KOPT-K1 (cell line): ENCODE measurements at regions not wholly inside any gene's neighbourhood (a gene's known extent, or its start where the extent isn't known, plus 50 kb on each side); places are given as distances from the start of the nearest gene placed in this dataset.

Source experiments
- H3K27ac ChIP-seq: fragments of 200-600 bp; sonication (generic); 2 replicates; pipeline ENCODE4 v1.5.1; 2016; ENCODE audit warnings: antibody characterized with exemption, mild to moderate bottlenecking, low read depth, low read length; ENCODE audit not compliant: poor library complexity, severe bottlenecking
- H3K36me3 ChIP-seq: fragments of 200-600 bp; sonication (generic); 2 replicates; pipeline ENCODE4 v1.5.1; 2017; ENCODE audit warnings: antibody characterized with exemption, mild to moderate bottlenecking, low read length, moderate library complexity; ENCODE audit not compliant: insufficient read depth
- H3K9me3 ChIP-seq: fragments of 200-600 bp; sonication (generic); 2 replicates; pipeline ENCODE4 v1.5.1; 2017; ENCODE audit warnings: antibody characterized with exemption, low read length, mild to moderate bottlenecking; ENCODE audit not compliant: insufficient read depth, poor library complexity, severe bottlenecking

DNA sequence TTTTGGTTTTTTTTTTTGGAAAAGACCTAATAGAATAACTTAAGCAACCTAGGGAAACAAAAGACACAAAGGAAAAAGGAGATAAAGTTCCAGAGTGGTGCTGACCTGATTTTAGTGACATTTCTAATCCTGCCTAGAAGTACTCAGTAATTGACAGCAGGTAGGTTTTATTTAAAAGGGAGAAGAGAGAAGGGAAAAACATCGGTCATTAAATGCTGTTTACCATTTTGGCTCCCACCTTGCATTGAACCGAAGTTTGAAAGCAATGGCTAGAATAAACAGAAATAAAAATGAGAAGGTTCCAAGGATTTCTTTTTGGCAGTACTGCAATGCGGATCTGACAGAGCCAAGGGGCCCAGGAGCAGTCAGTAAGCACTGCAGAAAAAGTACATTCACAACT lies 115.8 kb upstream of the MAOA start:
- Histone ChIP-seq H3K36me3 (no peaks in the 10 kb centered on the region), H3K27ac (no peak overlapping the region), H3K9me3 (no peaks in the 10 kb centered on the region)

DNA sequence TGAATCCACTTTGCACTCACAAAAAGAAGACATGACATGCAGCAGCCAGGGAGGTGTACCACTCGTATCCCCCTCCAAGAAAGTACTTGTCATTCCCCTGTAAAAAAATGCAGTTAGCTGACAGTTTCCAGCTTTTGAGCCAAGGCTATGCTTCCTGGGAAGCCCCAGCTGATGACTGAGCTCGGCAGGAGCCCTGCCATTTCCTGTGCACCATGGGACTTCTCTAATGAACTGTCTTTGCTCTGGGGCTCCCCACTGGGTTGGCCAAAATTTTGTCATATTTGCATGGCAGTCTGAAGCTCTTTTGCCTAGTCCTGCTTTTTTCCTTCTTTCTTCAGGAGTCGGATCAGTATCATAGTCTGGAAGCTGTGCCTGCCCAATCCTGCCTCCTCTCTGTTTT lies 104.5 kb upstream of the MAOA start:
- Histone ChIP-seq H3K27ac (no peak overlapping the region), H3K36me3 (no peaks in the 10 kb centered on the region), H3K9me3 (no peaks in the 10 kb centered on the region)

DNA sequence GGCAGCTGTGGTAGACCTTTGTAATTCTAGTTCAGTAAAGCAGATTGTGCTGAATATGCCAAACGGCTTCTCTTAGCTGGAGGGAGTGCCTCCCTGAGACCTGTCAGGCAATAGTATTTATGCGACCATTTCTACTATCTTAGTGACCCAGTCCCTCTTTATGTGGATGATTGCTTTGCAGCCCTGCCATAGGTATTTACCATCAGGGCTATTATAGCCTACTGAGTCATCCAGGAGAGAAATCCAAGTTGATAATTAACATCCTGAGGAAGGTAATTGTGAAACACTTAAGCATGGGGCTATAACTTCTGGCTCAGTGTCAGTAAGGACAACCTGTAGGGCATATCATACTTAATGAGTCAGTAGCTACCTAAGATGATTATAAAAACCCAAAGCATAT lies 103.9 kb upstream of the MAOA start:
- Histone ChIP-seq H3K9me3 (no peaks in the 10 kb centered on the region), H3K27ac (no peak overlapping the region), H3K36me3 (no peaks in the 10 kb centered on the region)

DNA sequence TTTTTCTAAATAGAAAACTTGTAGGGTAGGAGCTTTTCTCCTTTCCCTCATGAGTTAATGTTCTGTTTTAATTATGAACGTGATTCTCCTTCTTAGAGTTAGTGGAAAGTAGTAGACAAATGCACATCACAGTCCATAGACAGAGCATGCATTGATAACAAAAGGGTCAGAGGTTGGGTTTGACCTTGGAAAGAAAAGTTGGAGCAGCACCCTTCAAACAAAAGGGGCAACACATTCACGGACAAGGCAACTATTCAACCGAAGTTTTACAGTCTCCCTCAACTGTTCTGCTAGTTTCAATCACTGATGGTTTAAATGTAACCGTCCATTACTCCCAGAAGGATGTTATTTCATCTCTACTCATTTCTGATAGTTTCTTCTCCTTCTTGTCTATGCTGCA lies 103.4 kb upstream of the MAOA start:
- H3K36me3 ChIP-seq, result no peaks in the 10 kb centered on the region

DNA sequence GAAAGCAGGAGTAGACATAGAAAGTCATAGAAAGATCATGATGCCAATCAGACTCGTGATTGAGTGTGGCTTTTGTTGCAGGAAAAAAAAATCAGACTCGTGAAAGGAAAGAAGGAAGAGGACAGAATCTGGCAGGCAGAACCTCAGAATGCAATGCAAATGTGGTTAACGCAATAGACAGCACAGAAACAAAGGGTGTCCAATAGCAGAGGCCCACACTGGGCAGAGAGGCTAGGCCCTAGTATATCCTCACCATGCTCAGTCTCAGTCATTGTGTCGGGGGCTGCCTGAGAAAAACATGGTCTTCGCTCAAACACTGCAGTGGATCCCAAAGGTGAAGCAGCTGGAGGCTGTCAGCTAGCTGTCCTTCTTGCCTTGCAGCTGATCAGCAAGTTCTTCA lies 102.8 kb upstream of the MAOA start:
- H3K9me3 ChIP-seq, result no peaks in the 10 kb centered on the region
- no peak overlapping the region for H3K27ac ChIP-seq
- no peaks in the 10 kb centered on the region for H3K36me3 ChIP-seq

More for the DNA sequence above, 103.4 kb upstream of the MAOA start:
- H3K9me3 ChIP-seq, result no peaks in the 10 kb centered on the region
- no peak overlapping the region for H3K27ac ChIP-seq

DNA sequence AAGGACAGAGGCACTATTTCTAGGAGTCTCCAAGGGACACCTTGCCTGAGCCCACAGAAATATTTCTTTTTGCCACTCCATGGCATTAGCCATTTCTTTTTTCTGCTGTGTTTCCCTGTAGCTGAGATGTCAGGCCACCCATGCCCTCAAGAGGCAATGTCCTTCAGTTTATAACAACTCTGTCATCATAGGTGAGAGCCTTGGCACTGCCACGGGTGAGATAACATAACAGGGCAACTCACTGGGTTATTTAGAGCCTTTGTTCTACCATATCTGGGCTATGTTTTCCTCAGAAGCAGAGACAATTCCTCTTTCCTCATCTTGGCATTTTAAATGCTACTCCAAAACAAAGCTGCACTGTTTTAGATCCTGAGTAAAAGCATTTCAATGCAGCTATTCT lies 99.9 kb upstream of the MAOA start:
- H3K9me3 ChIP-seq, result no peaks in the 10 kb centered on the region
- no peak overlapping the region for H3K27ac ChIP-seq

DNA sequence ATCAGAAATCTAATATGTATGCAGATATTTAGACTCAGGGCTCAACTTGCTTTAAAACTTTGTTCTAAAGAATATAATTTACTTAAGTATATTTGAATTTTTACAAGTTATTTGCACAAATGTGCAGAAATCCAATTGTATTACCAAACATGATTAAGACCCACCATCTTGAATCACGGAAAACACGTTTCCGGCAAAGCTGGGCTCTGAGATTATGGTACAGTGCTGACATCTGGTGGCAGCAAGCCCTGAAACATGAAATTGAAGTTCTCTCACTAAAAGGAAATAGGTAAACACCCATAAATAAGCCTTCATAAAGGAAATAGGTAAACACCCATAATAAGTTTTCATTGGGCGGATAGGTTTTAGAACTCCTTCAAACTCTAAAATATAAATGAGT lies 98.3 kb upstream of the MAOA start:
- H3K36me3 ChIP-seq, result no peaks in the 10 kb centered on the region
- no peaks in the 10 kb centered on the region for H3K9me3 ChIP-seq
- no peak overlapping the region for H3K27ac ChIP-seq

More for the DNA sequence above, 99.9 kb upstream of the MAOA start:
- no peaks in the 10 kb centered on the region for H3K36me3 ChIP-seq

DNA sequence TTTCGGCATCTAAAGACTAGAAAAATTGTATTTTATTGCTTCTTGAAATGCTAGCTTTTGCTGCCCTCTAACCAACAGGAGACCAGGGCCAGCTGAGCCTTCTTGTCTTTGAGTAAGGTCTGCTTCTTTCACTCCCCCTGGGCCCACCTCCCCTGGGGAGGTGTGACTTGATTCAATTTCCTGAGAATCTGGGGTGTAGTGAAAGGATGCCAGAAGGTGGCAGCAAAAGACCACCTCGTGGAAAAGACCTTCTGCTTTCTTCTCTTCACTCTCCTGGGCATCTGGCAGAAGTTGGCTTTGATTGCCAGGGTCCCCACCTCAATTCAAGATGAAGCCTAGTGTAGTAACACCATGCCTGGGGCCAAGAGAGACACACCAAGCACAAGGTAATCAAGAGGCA lies 96.5 kb upstream of the MAOA start:
- Histone ChIP-seq H3K9me3 (no peaks in the 10 kb centered on the region), H3K27ac (no peak overlapping the region), H3K36me3 (no peaks in the 10 kb centered on the region)

DNA sequence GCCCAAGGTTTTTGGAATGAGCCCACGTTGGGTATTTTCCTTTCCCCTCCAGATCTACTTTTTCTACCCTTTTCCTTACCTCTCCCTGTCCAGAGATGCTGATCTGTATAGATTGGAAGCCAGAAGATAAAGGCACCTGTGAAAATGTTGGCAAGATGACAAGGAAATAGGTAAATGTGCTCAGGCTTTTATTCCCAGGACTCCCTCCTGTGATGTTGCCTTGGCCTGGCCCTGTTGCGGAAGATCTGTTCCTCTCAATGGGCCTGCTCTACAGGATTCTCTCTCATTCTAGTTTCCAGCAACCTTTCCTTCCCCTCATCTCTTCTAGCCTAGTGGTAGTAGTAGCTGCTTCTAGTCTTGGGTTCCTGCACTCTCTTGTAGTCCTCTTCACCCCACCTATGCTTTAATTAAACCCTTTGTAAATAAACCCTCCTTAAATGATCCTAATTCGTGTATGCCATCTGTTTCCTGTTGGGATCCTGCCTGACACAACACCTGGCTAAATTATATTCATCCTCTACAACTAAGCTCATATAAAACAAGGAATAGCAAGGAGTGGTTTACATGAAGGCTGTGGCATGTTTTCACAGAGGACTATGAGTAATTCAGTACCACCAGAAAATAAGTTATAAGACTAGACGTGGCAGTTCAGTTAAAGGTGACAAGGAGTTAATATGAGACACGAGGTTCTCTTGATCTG lies 95.7 kb upstream of the MAOA start:
- H3K36me3 ChIP-seq, result no peaks in the 10 kb centered on the region
- H3K9me3 ChIP-seq, result no peaks in the 10 kb centered on the region
- no peak overlapping the region for H3K27ac ChIP-seq

DNA sequence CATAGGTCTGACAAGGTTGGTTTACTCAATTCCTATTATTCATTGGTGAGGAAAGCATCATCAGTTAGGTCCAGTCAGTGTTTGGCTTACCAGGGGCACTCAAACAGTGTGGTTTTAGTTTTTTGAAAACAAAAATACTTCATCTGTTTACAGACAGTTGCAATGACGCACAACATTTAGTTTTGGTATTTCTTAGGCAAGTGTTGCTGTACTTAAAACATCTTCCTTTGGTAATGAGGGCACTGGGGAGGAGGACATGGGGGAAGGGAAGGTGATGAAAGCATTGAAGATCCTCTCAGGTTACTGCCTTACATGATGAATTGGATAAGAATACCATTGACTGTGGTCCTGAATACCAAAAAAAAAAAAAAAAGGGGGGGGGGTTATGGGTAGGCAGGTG lies 93.7 kb upstream of the MAOA start:
- no peaks in the 10 kb centered on the region for H3K9me3 ChIP-seq
- H3K27ac ChIP-seq, result no peak overlapping the region
- H3K36me3 ChIP-seq, result no peaks in the 10 kb centered on the region

DNA sequence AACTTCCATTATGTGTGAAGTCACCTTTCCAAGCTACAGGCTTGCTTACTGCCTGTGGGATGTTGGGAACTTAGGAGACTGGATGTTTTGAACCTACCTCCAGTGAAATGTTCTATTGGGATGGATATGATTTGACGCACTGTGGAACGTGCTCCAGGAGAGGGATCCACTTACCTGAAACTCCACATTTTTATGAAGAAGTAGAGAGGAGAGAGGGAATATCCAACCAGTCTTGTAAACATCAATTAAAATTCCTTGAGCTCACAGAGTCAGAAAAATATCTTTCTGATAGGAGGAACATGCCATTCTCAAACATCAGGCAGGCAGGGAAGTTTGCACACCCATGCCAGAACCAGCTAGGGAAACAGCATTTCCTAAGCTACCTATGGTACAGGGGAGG lies 91.1 kb upstream of the MAOA start:
- Histone ChIP-seq H3K36me3 (no peaks in the 10 kb centered on the region), H3K27ac (no peak overlapping the region), H3K9me3 (no peaks in the 10 kb centered on the region)

DNA sequence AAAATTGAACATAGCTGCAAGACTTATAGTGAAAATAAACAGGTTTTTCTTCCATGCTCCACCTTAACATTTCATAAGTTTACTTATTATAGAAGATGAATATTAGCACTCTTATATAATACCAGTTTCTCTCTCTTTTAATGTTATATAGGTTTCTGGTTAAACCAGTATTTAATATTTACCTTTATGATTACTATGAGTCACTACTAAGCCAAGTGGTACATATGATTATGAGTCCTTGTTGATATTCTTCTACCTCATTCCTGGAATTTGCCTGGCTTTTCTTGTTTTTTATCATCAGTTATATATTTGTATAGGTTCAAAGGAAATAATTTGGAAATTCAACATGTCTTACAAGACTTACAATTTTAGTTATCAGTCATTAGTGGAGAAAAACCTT lies 89.9 kb upstream of the MAOA start:
- Histone ChIP-seq H3K27ac (no peak overlapping the region), H3K36me3 (no peaks in the 10 kb centered on the region), H3K9me3 (no peaks in the 10 kb centered on the region)

DNA sequence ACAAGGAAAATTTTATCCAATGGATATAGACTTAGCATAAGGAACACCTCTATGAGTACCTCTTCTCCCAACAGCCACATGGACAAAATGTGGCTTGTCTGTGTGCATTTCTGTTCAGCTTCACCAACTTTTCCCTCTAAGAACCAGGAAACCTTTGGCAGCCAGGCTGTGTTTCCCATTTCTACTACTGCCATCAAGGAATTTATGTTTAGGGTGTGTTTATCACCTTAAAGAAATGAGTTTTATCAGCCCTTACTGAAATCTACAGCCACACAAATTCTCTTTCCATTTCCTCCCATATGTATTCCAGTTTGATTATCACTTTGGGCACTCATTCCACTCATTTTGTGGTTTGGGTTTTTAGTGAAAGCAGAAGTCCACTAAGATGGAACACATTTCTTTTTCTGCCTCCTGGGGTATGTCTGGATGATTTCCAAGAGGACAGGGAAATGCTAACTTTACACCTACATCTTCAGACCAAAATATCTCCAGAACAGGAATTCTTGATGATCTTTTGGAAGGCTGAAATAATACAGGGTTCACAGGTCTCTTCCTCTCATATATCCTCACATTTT lies 82.6 kb upstream of the MAOA start:
- H3K9me3 ChIP-seq, result no peaks in the 10 kb centered on the region
- H3K36me3 ChIP-seq, result no peaks in the 10 kb centered on the region
- no peak overlapping the region for H3K27ac ChIP-seq

DNA sequence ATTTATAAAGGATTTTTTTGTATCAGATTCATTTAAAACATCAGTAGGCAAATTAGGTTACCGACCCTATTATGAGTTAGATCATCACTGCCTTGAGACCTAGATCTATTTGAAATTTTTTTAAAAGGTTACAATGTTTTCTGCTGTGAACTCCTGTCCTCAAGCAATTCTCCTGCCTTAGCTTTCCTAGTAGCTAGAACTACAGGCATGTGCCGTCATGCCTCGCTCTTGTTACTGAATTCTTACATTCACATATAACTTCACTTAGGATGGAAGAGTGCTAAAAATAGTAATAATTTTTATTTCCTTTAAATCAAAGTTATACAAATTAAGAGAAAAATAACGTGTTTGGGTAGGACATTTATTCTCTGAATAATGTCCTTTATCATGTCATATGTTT lies 75.5 kb upstream of the MAOA start:
- Histone ChIP-seq H3K27ac (no peak overlapping the region), H3K9me3 (no peaks in the 10 kb centered on the region), H3K36me3 (no peaks in the 10 kb centered on the region)

DNA sequence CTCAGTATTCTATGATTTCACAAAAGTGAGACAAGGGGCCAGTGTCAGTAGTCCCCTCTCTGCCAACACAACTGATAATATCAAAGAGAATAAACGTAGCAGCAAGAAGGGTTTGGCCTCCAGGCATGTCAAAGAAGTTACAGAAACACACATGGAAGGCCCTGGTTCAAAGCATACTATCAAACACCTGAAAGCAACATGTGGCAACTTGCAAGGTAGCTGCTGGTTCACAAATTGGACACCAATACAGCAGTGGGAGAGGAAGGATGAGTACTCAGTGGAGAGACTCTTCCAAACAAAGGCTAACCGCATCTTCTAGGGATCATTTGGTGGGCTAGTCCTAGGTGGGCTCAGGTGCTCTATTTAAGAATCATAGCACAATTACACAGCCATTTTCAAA lies 74.9 kb upstream of the MAOA start:
- no peaks in the 10 kb centered on the region for H3K36me3 ChIP-seq
- no peaks in the 10 kb centered on the region for H3K9me3 ChIP-seq
- no peak overlapping the region for H3K27ac ChIP-seq

DNA sequence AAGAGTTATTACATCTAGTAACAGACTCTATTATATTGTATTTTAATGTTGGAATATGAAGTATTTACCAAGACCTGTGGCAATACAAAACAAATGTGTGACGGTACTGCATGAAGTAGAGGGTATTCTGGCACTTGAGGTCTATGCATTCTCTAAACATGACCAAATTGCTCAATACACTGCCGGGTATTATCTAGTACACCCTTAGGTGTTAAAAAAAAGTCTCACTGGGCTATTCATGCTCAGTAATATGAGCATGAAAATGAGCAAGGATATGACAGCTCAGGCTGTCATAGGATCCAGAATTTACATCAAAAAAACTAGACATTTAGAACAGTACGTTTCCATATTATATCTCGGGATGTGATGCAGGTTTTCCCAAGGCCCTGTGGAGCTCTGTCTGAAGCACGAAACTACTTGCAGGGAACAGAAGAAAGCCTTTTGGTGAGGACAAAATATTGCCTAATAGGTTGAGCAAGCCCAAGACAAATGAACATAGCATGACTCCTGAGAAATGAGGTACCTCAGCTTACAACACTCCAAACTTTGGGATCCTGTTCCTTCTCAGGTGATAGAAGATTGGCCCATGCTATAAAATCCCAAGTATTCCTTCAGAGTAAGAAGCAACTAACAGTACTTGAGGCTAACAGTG lies 74.1 kb upstream of the MAOA start:
- no peaks in the 10 kb centered on the region for H3K9me3 ChIP-seq
- H3K36me3 ChIP-seq, result no peaks in the 10 kb centered on the region
- no peak overlapping the region for H3K27ac ChIP-seq
